OCI-LY1 (cell line): ENCODE measurements at regions not wholly inside any gene's neighbourhood (a gene's known extent, or its start where the extent isn't known, plus 50 kb on each side); places are given as distances from the start of the nearest gene placed in this dataset.

Experiments used
- H2AFZ ChIP-seq: fragments of 200-600 bp; sonication (generic), shearing (Covaris generic); 2 replicates; pipeline ENCODE4 v1.6.0; 2014; ENCODE audit warnings: antibody characterized with exemption, mild to moderate bottlenecking, low read length
- H3F3A ChIP-seq: fragments of 200-600 bp; sonication (generic), shearing (Covaris generic); 2 replicates; pipeline ENCODE4 v1.6.0; 2014; ENCODE audit warnings: mild to moderate bottlenecking, antibody characterized with exemption, low read length, moderate library complexity; ENCODE audit not compliant: insufficient read depth
- H3K27ac ChIP-seq: fragments of 200-600 bp; sonication (generic); 2 replicates; pipeline ENCODE4 v1.5.1; 2014; ENCODE audit warnings: low read length, mixed run types, mild to moderate bottlenecking, low read depth; ENCODE audit not compliant: poor library complexity, severe bottlenecking
- H3K27me3 ChIP-seq: fragments of 200-600 bp; sonication (generic); 2 replicates; pipeline ENCODE4 v1.6.0; 2014; ENCODE audit warnings: antibody characterized with exemption, mild to moderate bottlenecking, low read length, moderate library complexity; ENCODE audit not compliant: insufficient read depth
- H3K36me3 ChIP-seq: fragments of 200-600 bp; sonication (generic); 2 replicates; pipeline ENCODE4 v1.6.1; 2014; ENCODE audit warnings: mild to moderate bottlenecking, antibody characterized with exemption, low read length, moderate library complexity, mixed read lengths; ENCODE audit not compliant: insufficient read depth
- H3K4me1 ChIP-seq: fragments of 200-600 bp; sonication (generic); 2 replicates; pipeline ENCODE4 v1.5.1; 2014; ENCODE audit warnings: mild to moderate bottlenecking, low read length, moderate library complexity; ENCODE audit not compliant: insufficient read depth, severe bottlenecking
- H3K4me2 ChIP-seq: fragments of 200-600 bp; sonication (generic), shearing (Covaris generic); 2 replicates; pipeline ENCODE4 v1.6.1; 2014; ENCODE audit warnings: low read length
- H3K4me3 ChIP-seq: fragments of 200-600 bp; sonication (generic); 2 replicates; pipeline ENCODE4 v1.5.1; 2014; ENCODE audit warnings: low read length, low read depth, mild to moderate bottlenecking, mixed read lengths; ENCODE audit not compliant: poor library complexity, severe bottlenecking
- H3K79me2 ChIP-seq: fragments of 200-600 bp; shearing (Covaris generic); 2 replicates; pipeline ENCODE4 v1.6.1; 2016; ENCODE audit warnings: mixed run types, low read length, mixed read lengths; ENCODE audit not compliant: insufficient read depth
- H3K9ac ChIP-seq: fragments of 200-600 bp; sonication (generic), shearing (Covaris generic); 2 replicates; pipeline ENCODE4 v1.6.1; 2014; ENCODE audit warnings: mild to moderate bottlenecking, low read length, mixed read lengths
- H3K9me2 ChIP-seq: fragments of 200-600 bp; sonication (generic), shearing (Covaris generic); 2 replicates; pipeline ENCODE4 v1.6.1; 2014; ENCODE audit warnings: low read depth, mild to moderate bottlenecking, low read length, mixed read lengths
- H3K9me3 ChIP-seq: fragments of 200-600 bp; shearing (Covaris generic); 2 replicates; pipeline ENCODE4 v1.6.1; 2014; ENCODE audit warnings: low read length, mixed read lengths
- H4K20me1 ChIP-seq: fragments of 200-600 bp; sonication (generic), shearing (Covaris generic); 2 replicates; pipeline ENCODE4 v1.6.0; 2016; ENCODE audit warnings: mild to moderate bottlenecking, low read length; ENCODE audit not compliant: insufficient read depth
- CTCF ChIP-seq: fragments of 200-600 bp; sonication (generic), shearing (Covaris generic); IDR thresholded peaks from 2 replicates; pipeline ENCODE4 v1.5.1; 2017; ENCODE audit warnings: mild to moderate bottlenecking, antibody characterized with exemption, low read length, moderate library complexity, mixed read lengths
- EZH2 ChIP-seq: fragments of 200-600 bp; sonication (generic), shearing (Covaris generic); IDR thresholded peaks from 2 replicates; pipeline ENCODE4 v1.8.0; 2017; ENCODE audit warnings: borderline replicate concordance, mixed run types, mild to moderate bottlenecking, antibody characterized with exemption, low read length, moderate library complexity, mixed read lengths

GRCh38 chr3:177836671-177837070 lies 639.4 kb upstream of the TBL1XR1 start:
- Histone ChIP-seq H3K9me2 (no peaks in the 10 kb centered on the region), H3K9me3 (no peaks in the 10 kb centered on the region), H3K4me1 (no peaks in the 10 kb centered on the region), H2AFZ (no peak overlapping the region), H3K27me3 (no peaks in the 10 kb centered on the region), H3K79me2 (no peaks in the 10 kb centered on the region), H3K27ac (no peak overlapping the region), H3K4me3 (no peak overlapping the region), H3K4me2 (no peak overlapping the region), H3F3A (no peaks in the 10 kb centered on the region), H3K36me3 (no peaks in the 10 kb centered on the region), H3K9ac (no peak overlapping the region), H4K20me1 (no peaks in the 10 kb centered on the region)
- TF ChIP-seq EZH2 (no peak), CTCF (no peak)

GRCh38 chr3:177837951-177838655 lies 640.8 kb upstream of the TBL1XR1 start:
- TF ChIP-seq CTCF (no peak), EZH2 (no peak)
- no peaks in the 10 kb centered on the region for H3F3A ChIP-seq
- H3K9me2 ChIP-seq, result no peaks in the 10 kb centered on the region
- H2AFZ ChIP-seq, result no peak overlapping the region
- no peaks in the 10 kb centered on the region for H3K27me3 ChIP-seq
- no peaks in the 10 kb centered on the region for H3K9me3 ChIP-seq
- no peaks in the 10 kb centered on the region for H4K20me1 ChIP-seq
- no peak overlapping the region for H3K9ac ChIP-seq
- no peak overlapping the region for H3K27ac ChIP-seq
- H3K79me2 ChIP-seq, result no peaks in the 10 kb centered on the region
- no peaks in the 10 kb centered on the region for H3K4me1 ChIP-seq
- H3K4me2 ChIP-seq, result no peak overlapping the region
- H3K36me3 ChIP-seq, result no peaks in the 10 kb centered on the region
- no peak overlapping the region for H3K4me3 ChIP-seq

- H3K4me3 ChIP-seq, result no peak overlapping the region
- H3K9ac ChIP-seq, result no peak overlapping the region
- no peaks in the 10 kb centered on the region for H3K27me3 ChIP-seq
- H3K36me3 ChIP-seq, result no peaks in the 10 kb centered on the region
- no peaks in the 10 kb centered on the region for H3K9me3 ChIP-seq
- TF ChIP-seq EZH2, result no peak
- TF ChIP-seq CTCF, result no peak
- H3K79me2 ChIP-seq, result no peaks in the 10 kb centered on the region
- no peaks in the 10 kb centered on the region for H3F3A ChIP-seq
- H3K9me2 ChIP-seq, result no peaks in the 10 kb centered on the region
- no peak overlapping the region for H3K4me2 ChIP-seq
- no peak overlapping the region for H2AFZ ChIP-seq
- no peaks in the 10 kb centered on the region for H4K20me1 ChIP-seq
- no peak overlapping the region for H3K27ac ChIP-seq
- no peaks in the 10 kb centered on the region for H3K4me1 ChIP-seq
These were observed 641.6 kb upstream of the TBL1XR1 start for GRCh38 chr3:177838766-177839350.
